ENCODE measurements at regions not wholly inside any gene's neighbourhood (a gene's known extent, or its start where the extent isn't known, plus 50 kb on each side); places are given as distances from the start of the nearest gene placed in this dataset.

DNA sequence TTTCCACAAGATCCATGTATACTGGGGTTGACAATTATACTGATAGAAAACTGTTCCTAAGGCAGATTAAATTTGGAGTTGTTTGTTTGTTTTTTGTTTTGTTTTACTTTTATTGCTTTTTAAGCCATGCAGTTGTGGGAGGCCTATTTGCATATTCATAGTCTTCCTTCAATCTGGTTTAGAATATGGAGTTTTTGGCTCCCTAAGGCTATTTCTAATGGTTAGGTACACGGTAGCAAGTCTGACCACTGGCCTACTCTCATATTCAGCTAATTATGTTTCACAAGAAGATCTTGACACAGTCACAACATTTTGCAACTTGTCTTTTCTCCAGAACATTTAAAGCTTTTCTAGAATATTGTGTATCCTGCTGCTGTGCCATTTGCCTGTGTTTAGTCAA, 725.5 kb downstream of the PCDH18 start:
- no peak overlapping the region for H4K91ac ChIP-seq (ENCODE audit: insufficient read depth, low read depth, low read length)
- CTCF ChIA-PET: no interaction called here
- H3K9me1 ChIP-seq (ENCODE audit: insufficient read depth, low read length): no peaks in the 10 kb centered on the region
- H3K56ac ChIP-seq (ENCODE audit: extremely low read depth, insufficient read depth, low read length): no peak overlapping the region
- intact Hi-C loops (cut with micrococcal nuclease): no loop called here
- no peak overlapping the region for H3K4me2 ChIP-seq (ENCODE audit: low read depth, low read length)
- no peak overlapping the region for H4K8ac ChIP-seq (ENCODE audit: low read depth in 2 of 2, low read length in 2 of 2)
- no peaks in the 10 kb centered on the region for H3K79me1 ChIP-seq (ENCODE audit: low read depth in 1 of 2, low read length in 2 of 2)
- DNase-seq: no peak
- H2AFZ ChIP-seq (replicated peaks; ENCODE audit: low read length, poor library complexity): no peak overlapping the region
- H2BK20ac ChIP-seq (ENCODE audit: low read depth, low read length): no peak overlapping the region
- H2BK15ac ChIP-seq (ENCODE audit: low read depth, low read length): no peak overlapping the region
- H2AK5ac ChIP-seq (ENCODE audit: low read depth, low read length): no peak overlapping the region
- H3K9me3 ChIP-seq (ENCODE audit: control insufficient read depth, insufficient read depth, low read length): no peaks in the 10 kb centered on the region
- H3K27me3 ChIP-seq (ENCODE audit: control insufficient read depth, insufficient read depth, low read length): no peaks in the 10 kb centered on the region
- H3K9ac ChIP-seq (ENCODE audit: low read depth, low read length): no peak overlapping the region
- no peaks in the 10 kb centered on the region for H3K4me1 ChIP-seq (ENCODE audit: control insufficient read depth, insufficient read depth, low read length)
- ATAC-seq (ENCODE audit: low read depth): no peak
- H3K27ac ChIP-seq (ENCODE audit: insufficient read depth, low read length): no peak overlapping the region
- H3K18ac ChIP-seq (ENCODE audit: low read depth, low read length): no peak overlapping the region
- BruUV-seq (replicated peaks): no TSS peak
- no peak overlapping the region for H3K23ac ChIP-seq (ENCODE audit: low read depth, low read length)
- no peak overlapping the region for H2BK5ac ChIP-seq (ENCODE audit: low read depth, low read length, poor library complexity, severe bottlenecking)
- WGBS, 2 experiments (ENCODE audit: extremely low coverage in 2 of 2, insufficient read length in 1 of 2): no CpG with 5 or more reads among the region's 1 CpG
- POLR2A ChIA-PET (ENCODE audit: unreplicated experiment): no interaction called here
- no peak overlapping the region for H3K4ac ChIP-seq (ENCODE audit: low read depth, low read length)
- dilution Hi-C loops (cut with HindIII; ENCODE audit: low sequenced_read_pairs, unreplicated experiment): no loop called here
- in situ Hi-C loops (cut with MboI; ENCODE audit: low sequenced_read_pairs): no loop called here
- no peak overlapping the region for H4K5ac ChIP-seq (ENCODE audit: low read depth, low read length)
- no peak overlapping the region for H2BK120ac ChIP-seq (ENCODE audit: low read depth, low read length)
- no peak overlapping the region for H3K4me3 ChIP-seq (ENCODE audit: insufficient read depth, low read depth, low read length)
- TF ChIP-seq FOS (IDR thresholded peaks at IDR 0.05; ENCODE audit: low read depth, low read length) (no peak), POLR2A (IDR thresholded peaks at IDR 0.05; ENCODE audit: low read depth, low read length) (no peak), BHLHE40 (IDR thresholded peaks at IDR 0.05; ENCODE audit: low read depth, low read length) (no peak), CEBPB (IDR thresholded peaks at IDR 0.05; ENCODE audit: low read depth, low read length) (no peak), MAZ (IDR thresholded peaks at IDR 0.05; ENCODE audit: borderline replicate concordance, low read depth, low read length) (no peak), CHD1 (IDR thresholded peaks at IDR 0.05; ENCODE audit: low read depth, low read length) (no peak), NFE2L2 (IDR thresholded peaks at IDR 0.05; ENCODE audit: low read depth, low read length) (no peak), RCOR1 (IDR thresholded peaks at IDR 0.05; ENCODE audit: insufficient replicate concordance, low read length) (no peak), RFX5 (IDR thresholded peaks at IDR 0.05; ENCODE audit: low read depth, low read length) (no peak), SMC3 (IDR thresholded peaks at IDR 0.05; ENCODE audit: low read depth, low read length) (no peak), RAD21 (IDR thresholded peaks at IDR 0.05; ENCODE audit: low read length) (no peak)
- TF ChIP-seq, protein P1, sequence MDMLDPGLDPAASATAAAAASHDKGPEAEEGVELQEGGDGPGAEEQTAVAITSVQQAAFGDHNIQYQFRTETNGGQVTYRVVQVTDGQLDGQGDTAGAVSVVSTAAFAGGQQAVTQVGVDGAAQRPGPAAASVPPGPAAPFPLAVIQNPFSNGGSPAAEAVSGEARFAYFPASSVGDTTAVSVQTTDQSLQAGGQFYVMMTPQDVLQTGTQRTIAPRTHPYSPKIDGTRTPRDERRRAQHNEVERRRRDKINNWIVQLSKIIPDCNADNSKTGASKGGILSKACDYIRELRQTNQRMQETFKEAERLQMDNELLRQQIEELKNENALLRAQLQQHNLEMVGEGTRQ (IDR thresholded peaks at IDR 0.05; ENCODE audit: low read depth, low read length): no peak
- TF ChIP-seq, protein P2, sequence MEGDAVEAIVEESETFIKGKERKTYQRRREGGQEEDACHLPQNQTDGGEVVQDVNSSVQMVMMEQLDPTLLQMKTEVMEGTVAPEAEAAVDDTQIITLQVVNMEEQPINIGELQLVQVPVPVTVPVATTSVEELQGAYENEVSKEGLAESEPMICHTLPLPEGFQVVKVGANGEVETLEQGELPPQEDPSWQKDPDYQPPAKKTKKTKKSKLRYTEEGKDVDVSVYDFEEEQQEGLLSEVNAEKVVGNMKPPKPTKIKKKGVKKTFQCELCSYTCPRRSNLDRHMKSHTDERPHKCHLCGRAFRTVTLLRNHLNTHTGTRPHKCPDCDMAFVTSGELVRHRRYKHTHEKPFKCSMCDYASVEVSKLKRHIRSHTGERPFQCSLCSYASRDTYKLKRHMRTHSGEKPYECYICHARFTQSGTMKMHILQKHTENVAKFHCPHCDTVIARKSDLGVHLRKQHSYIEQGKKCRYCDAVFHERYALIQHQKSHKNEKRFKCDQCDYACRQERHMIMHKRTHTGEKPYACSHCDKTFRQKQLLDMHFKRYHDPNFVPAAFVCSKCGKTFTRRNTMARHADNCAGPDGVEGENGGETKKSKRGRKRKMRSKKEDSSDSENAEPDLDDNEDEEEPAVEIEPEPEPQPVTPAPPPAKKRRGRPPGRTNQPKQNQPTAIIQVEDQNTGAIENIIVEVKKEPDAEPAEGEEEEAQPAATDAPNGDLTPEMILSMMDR (conservative IDR thresholded peaks at IDR 0.05; ENCODE audit: low read depth, low read length): no peak
- TF ChIP-seq, protein P3, sequence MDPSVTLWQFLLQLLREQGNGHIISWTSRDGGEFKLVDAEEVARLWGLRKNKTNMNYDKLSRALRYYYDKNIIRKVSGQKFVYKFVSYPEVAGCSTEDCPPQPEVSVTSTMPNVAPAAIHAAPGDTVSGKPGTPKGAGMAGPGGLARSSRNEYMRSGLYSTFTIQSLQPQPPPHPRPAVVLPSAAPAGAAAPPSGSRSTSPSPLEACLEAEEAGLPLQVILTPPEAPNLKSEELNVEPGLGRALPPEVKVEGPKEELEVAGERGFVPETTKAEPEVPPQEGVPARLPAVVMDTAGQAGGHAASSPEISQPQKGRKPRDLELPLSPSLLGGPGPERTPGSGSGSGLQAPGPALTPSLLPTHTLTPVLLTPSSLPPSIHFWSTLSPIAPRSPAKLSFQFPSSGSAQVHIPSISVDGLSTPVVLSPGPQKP (IDR thresholded peaks at IDR 0.05; ENCODE audit: borderline replicate concordance, low read depth, low read length): no peak
- no peaks in the 10 kb centered on the region for H4K20me1 ChIP-seq (ENCODE audit: insufficient read depth, low read length)
- no peak overlapping the region for H2AK9ac ChIP-seq (replicated peaks; ENCODE audit: low read depth, low read length, poor library complexity)
- no peak overlapping the region for H3K14ac ChIP-seq (replicated peaks; ENCODE audit: low read depth, low read length)
- H3K36me3 ChIP-seq (ENCODE audit: control insufficient read depth, insufficient read depth, low read length): no peaks in the 10 kb centered on the region

Measured in IMR-90 (cell line).